Gastrocnemius medialis (tissue), 4 donors: ENCODE measurements at regions not wholly inside any gene's neighbourhood (a gene's known extent, or its start where the extent isn't known, plus 50 kb on each side); places are given as distances from the start of the nearest gene placed in this dataset.

ENCODE experiments used
- POLR2A ChIP-seq, 2 donors: fragments of 450-650 bp; IDR thresholded peaks; one replicate each; pipeline ENCODE4 v1.6.1; 2017; ENCODE audit warnings: antibody characterized with exemption in 2 of 2, mild to moderate bottlenecking in 2 of 2, moderate library complexity in 2 of 2
- TF ChIP-seq, protein P1 (sequence below), 5 experiments: fragments of 450-650 bp in 3 of 5; fragments of 200-600 bp in 2 of 5; sonication (generic) in 2 of 5; IDR thresholded peaks in 4 of 5; conservative IDR thresholded peaks in 1 of 5; 1 replicate in 4 of 5; 2 replicates in 1 of 5; pipeline ENCODE4 v1.5.1; 2016 to 2019; ENCODE audit warnings: antibody characterized with exemption in 5 of 5, mild to moderate bottlenecking in 3 of 5, moderate library complexity in 3 of 5

DNA sequence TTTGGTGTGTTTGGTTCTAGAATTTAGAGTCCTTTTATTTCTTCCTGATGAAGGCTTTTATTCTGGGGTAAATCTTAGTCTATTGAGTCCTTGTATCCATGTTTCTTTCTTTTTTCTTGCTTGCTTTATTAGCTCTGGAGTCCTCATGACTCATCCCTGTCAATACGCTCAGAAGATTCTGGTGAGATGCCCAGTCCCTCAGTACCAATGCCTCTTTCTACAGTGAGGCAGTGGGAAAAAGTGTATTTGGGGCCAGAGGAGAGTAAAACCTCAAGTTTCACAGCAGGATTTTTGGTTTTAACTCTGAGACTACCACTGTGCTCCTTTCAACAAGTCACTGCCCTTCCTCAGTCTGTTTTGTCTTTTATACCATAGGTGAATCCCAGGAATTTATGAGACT, 368.0 kb downstream of the GBA3 start:
- TF ChIP-seq, protein P1, sequence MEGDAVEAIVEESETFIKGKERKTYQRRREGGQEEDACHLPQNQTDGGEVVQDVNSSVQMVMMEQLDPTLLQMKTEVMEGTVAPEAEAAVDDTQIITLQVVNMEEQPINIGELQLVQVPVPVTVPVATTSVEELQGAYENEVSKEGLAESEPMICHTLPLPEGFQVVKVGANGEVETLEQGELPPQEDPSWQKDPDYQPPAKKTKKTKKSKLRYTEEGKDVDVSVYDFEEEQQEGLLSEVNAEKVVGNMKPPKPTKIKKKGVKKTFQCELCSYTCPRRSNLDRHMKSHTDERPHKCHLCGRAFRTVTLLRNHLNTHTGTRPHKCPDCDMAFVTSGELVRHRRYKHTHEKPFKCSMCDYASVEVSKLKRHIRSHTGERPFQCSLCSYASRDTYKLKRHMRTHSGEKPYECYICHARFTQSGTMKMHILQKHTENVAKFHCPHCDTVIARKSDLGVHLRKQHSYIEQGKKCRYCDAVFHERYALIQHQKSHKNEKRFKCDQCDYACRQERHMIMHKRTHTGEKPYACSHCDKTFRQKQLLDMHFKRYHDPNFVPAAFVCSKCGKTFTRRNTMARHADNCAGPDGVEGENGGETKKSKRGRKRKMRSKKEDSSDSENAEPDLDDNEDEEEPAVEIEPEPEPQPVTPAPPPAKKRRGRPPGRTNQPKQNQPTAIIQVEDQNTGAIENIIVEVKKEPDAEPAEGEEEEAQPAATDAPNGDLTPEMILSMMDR (IDR thresholded peaks at IDR 0.05 in 4 of 5, conservative IDR thresholded peaks at IDR 0.05 in 1 of 5), result no peak
- TF ChIP-seq POLR2A (IDR thresholded peaks at IDR 0.05), result no peak
